ENCODE measurements at regions not wholly inside any gene's neighbourhood (a gene's known extent, or its start where the extent isn't known, plus 50 kb on each side); places are given as distances from the start of the nearest gene placed in this dataset.

DNA sequence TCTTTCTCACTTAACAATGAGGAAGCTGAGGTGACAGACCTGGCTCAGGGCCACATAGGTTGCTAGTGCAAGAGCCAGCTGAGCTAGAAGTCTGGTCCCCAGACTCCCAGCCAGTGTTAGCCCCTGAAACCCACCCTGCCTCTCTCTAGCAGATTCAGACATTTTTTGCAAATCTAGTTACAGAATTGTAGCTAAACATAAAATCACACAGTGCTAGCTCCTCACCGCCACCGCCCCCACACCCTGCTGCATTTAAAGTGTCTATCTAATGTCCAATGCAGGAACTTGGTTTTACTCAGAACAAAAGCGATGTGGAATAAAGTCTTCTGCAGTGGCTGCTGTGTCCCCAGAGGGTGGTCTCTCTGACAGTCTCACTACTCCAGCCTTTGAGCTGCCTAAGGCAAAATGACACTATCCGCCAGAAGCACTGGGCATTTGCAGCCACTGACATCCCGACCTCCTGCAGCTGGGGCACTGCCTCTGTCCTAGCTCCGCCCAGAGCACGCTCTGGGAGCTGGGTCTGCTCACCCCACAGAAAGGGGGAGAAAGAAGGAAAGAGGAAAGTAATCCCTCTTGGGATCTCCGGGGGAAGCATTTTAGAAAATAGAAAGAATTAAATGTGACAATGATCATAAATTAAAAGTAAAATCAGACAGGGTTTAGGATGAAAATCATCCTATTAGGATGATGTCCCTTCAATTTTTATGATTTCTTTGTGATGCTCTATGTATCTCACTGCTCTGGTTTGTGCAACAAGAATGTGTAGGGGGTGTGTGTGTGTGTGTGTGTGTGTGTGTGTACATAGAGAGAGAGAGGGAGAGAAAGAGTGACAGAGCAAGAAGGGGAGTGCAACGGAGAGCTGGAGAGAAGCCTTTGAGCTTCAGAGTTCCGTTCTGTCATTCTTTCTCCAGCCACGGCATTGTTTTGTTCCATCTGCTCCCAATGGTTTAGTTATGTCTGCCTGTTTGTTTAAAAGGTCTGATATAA, 50.5 kb upstream of the ST8SIA3 start:
- TF ChIP-seq, protein P1, sequence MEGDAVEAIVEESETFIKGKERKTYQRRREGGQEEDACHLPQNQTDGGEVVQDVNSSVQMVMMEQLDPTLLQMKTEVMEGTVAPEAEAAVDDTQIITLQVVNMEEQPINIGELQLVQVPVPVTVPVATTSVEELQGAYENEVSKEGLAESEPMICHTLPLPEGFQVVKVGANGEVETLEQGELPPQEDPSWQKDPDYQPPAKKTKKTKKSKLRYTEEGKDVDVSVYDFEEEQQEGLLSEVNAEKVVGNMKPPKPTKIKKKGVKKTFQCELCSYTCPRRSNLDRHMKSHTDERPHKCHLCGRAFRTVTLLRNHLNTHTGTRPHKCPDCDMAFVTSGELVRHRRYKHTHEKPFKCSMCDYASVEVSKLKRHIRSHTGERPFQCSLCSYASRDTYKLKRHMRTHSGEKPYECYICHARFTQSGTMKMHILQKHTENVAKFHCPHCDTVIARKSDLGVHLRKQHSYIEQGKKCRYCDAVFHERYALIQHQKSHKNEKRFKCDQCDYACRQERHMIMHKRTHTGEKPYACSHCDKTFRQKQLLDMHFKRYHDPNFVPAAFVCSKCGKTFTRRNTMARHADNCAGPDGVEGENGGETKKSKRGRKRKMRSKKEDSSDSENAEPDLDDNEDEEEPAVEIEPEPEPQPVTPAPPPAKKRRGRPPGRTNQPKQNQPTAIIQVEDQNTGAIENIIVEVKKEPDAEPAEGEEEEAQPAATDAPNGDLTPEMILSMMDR (IDR thresholded peaks at IDR 0.05) = no peak
- no peak for TF ChIP-seq POLR2A (IDR thresholded peaks at IDR 0.05)
